ENCODE measurements at regions not wholly inside any gene's neighbourhood (a gene's known extent, or its start where the extent isn't known, plus 50 kb on each side); places are given as distances from the start of the nearest gene placed in this dataset.

GRCh38 chr13:30529085-30529834 lies 63.5 kb upstream of the HMGB1 start:
- no peak overlapping the region for H3K4me2 ChIP-seq (ENCODE audit: insufficient read depth, insufficient read length, low read length)
- no peak overlapping the region for H3K27ac ChIP-seq (ENCODE audit: insufficient read length, low read depth, low read length)
- H2AFZ ChIP-seq (ENCODE audit: low read length) = no peak overlapping the region
- H3K9me3 Mint-ChIP-seq = no peaks in the 10 kb centered on the region
- H3K23me2 ChIP-seq (ENCODE audit: insufficient read length, low read depth, low read length, poor library complexity, severe bottlenecking) = no peaks in the 10 kb centered on the region
- no peak overlapping the region for H3K18ac ChIP-seq (ENCODE audit: insufficient read length, low read depth, low read length)
- no peak overlapping the region for H4K91ac ChIP-seq (ENCODE audit: insufficient read length, low read depth, low read length)
- H3K56ac ChIP-seq (ENCODE audit: insufficient read length, low read depth, low read length) = no peak overlapping the region
- no peak for DNase-seq
- H3K4me1 ChIP-seq (ENCODE audit: insufficient read depth, low read length) = no peaks in the 10 kb centered on the region; the same call in 1 of the 2 replicates
- no peak overlapping the region for H4K8ac ChIP-seq (replicated peaks; ENCODE audit: insufficient read length, low read depth, low read length)
- H3K23ac ChIP-seq (ENCODE audit: insufficient read length, low read depth, low read length) = no peak overlapping the region
- no peak overlapping the region for H2BK20ac ChIP-seq (ENCODE audit: low read depth, low read length, poor library complexity, severe bottlenecking)
- H4K20me1 ChIP-seq (ENCODE audit: control insufficient read depth, insufficient read depth, insufficient read length) = no peaks in the 10 kb centered on the region
- no peaks in the 10 kb centered on the region for H3K79me2 ChIP-seq (ENCODE audit: insufficient read depth, low read length)
- H4K5ac ChIP-seq (ENCODE audit: insufficient read length, low read depth, low read length) = no peak overlapping the region
- no peak overlapping the region for H2AK5ac ChIP-seq (ENCODE audit: insufficient read length, low read length)
- H2BK12ac ChIP-seq (ENCODE audit: insufficient read length, low read depth, low read length) = no peak overlapping the region
- no peak overlapping the region for H3K4me3 Mint-ChIP-seq
- no peak overlapping the region for H2BK15ac ChIP-seq (ENCODE audit: low read depth, low read length)
- no peak overlapping the region for H3T11ph ChIP-seq (ENCODE audit: low read length)
- no peak for TF ChIP-seq CTCF (conservative IDR thresholded peaks at IDR 0.05)
- no peak overlapping the region for H2BK120ac ChIP-seq (ENCODE audit: low read depth, low read length, poor library complexity, severe bottlenecking)
- no peaks in the 10 kb centered on the region for H3K27me3 ChIP-seq (ENCODE audit: insufficient read depth, low read length)
- H3K79me1 ChIP-seq (ENCODE audit: insufficient read depth, low read depth, low read length, poor library complexity, severe bottlenecking) = no peaks in the 10 kb centered on the region
- no peaks in the 10 kb centered on the region for H3K36me3 Mint-ChIP-seq (ENCODE audit: insufficient read depth in 1 of 3, low read depth in 3 of 3)
- H3K4ac ChIP-seq (ENCODE audit: low read depth, low read length) = no peak overlapping the region
- no CpG with 5 or more reads among the region's 8 CpGs for WGBS (ENCODE audit: extremely low coverage, insufficient read length, low lambda C conversion rate)
- peaks cover 9 to 10% of the 10 kb centered on the region in 2 experiments for H3K4me1 Mint-ChIP-seq
- H2BK5ac ChIP-seq (ENCODE audit: insufficient read length, low read length) = no peak overlapping the region
- H3K27ac Mint-ChIP-seq = no peak overlapping the region; a peak in 1 of 7 replicates
- no peaks in the 10 kb centered on the region; the same call in 1 of the 2 replicates for H3K27me3 Mint-ChIP-seq (ENCODE audit: low read depth)
- H3K9ac ChIP-seq (ENCODE audit: extremely low read depth, insufficient read length, low read length) = no peak overlapping the region
- no peak overlapping the region for H3K14ac ChIP-seq (ENCODE audit: insufficient read depth, low read length)
- no peaks in the 10 kb centered on the region for H3K9me3 ChIP-seq (ENCODE audit: control insufficient read depth, low read depth, low read length)
